GM19023 (cell line): ENCODE measurements at regions not wholly inside any gene's neighbourhood (a gene's known extent, or its start where the extent isn't known, plus 50 kb on each side); places are given as distances from the start of the nearest gene placed in this dataset.

Source experiments
- ATAC-seq: cut with Tn5 transposase; IDR thresholded peaks from one replicate; pipeline ENCODE4 v1.9.1; 2021; ENCODE audit warnings: mild to moderate bottlenecking, moderate library complexity; ENCODE audit not compliant: unreplicated experiment

DNA sequence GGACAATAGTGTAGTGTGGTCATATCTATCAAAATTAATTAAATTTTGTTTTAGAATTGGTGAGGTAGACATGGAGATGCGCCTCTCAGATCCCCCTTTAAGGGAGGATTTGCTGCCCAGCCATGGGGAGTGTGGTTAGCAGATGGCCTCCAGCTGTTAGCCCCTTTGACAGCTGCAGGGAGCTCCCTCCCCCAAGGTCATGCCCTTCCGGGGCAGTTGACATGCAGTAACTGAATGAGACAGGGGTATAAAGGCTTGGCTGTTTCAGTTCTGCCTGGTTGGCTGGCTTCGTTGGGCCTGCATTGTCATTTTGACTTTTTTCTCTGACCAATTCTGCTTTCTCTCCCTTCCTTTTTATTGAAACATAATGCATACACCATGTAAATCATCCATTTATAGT, 291.5 kb upstream of the SRRM4 start:
- peak; percentile 84 for ATAC-seq

- no peak for ATAC-seq
Measured at GRCh38 chr12:118690506-118690905, 290.8 kb upstream of the SRRM4 start.

- ATAC-seq, result no peak
Measured at GRCh38 chr12:118694128-118694775, 287.1 kb upstream of the SRRM4 start.

DNA sequence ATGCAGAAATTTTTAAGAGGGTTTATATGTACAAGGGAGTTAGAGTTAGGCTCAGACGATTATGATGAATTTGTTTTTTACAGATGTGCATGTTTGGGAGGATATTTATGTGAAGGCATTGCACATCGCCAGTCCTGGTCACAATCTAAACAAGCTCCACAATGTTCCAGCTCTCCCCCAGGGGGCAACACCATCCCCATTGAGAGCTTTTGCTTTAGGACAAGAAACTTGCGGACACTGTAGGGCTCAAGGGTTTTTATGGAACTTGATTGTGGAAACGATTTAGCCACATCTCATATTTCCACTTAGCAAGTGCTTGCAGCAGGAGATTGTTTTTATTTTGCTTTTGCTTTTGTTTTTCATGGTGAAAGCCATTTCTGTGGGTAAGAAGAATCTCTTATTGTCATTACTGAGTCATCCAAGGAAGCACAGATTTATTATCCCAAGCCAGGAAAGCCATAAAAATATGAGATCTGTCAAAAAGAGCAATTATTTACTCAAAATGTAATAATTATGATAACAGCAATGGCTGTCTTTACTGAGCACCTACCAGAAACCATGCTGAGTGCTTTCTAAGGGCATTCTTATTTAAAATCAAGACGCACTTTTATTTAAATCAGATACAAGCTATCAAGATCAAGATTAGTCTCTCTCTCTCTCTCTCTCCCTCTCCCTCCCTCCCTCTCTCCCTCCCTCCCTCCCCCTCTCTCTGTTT, 276.7 kb upstream of the SRRM4 start:
- ATAC-seq, result no peak

DNA sequence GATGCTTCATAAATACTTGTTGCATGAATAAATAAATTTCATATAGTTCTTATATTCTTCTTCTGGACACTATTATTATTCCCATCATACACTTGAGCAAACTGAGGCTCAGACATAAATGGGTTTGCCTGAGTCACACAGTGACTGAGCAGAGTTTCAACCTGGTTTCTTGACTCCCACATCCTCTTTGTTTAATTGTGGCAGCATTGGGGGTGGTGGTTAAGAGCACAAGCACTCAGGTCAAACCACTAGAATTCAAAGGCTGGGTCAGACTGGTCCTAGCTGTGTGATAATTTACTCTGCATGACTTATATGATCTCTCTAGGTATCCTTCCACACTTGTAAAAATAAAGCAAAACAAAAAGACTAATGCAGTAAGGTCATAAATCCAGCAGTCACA, 274.9 kb upstream of the SRRM4 start:
- no peak for ATAC-seq

- ATAC-seq, result no peak
Measured at GRCh38 chr12:118709946-118710345, 271.4 kb upstream of the SRRM4 start.

- no peak for ATAC-seq
Measured at GRCh38 chr12:118711185-118711584, 270.2 kb upstream of the SRRM4 start.

- ATAC-seq, result no peak
Measured at GRCh38 chr12:118714051-118714460, 267.3 kb upstream of the SRRM4 start.

DNA sequence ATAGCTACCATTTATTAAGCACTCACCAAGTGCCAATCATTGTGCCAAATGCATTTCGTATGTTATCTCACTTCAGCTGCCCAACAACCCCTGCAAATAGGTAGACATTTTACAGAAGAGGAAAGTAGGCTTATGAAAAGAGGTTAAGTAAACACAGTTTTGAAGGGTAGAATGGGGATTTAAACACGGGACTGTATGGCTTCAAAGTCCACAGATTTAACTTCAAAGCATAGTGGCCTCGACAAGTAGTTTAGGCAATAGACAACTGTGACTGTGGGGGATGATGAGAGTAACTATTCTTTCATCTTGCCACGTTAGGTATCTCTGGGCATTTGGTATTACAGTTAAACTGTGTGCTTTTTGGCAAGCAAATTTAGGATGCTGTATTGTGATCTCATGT, 266.8 kb upstream of the SRRM4 start:
- no peak for ATAC-seq

- ATAC-seq, result no peak
Measured at GRCh38 chr12:118715647-118716046, 265.7 kb upstream of the SRRM4 start.

GRCh38 chr12:118727196-118727978, 254.0 kb upstream of the SRRM4 start:
- no peak for ATAC-seq

- no peak for ATAC-seq
Measured at GRCh38 chr12:118727979-118728366, 253.4 kb upstream of the SRRM4 start.

- ATAC-seq, result no peak
Measured at GRCh38 chr12:118734266-118734665, 247.1 kb upstream of the SRRM4 start.

DNA sequence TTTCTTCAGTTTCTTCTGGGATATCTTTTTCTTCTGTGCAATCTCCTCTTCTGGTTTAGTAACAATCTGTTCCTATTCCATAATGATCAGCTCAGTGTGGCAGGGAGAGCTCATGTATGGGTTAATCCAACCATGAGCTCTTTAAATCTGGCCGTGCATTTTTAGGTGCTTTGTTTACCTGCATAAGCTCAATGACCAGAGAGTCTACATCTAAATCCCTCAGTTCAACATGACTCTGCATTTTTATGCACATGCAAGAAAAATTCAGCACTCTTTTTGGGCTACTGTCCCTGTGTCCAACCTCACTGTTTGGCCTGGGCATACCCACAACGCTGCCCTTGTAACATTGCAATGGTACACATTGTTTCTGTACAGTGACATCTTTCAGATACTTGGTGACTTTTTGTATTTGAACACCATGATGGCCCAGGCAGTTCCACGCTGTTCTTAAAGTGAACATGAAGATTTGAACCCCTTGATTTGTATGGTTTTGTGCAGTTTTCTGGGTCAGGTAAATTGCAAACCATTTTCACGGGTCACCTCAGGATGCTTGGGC, 243.3 kb upstream of the SRRM4 start:
- no peak for ATAC-seq

GRCh38 chr12:118741194-118741593, 240.1 kb upstream of the SRRM4 start:
- no peak for ATAC-seq

DNA sequence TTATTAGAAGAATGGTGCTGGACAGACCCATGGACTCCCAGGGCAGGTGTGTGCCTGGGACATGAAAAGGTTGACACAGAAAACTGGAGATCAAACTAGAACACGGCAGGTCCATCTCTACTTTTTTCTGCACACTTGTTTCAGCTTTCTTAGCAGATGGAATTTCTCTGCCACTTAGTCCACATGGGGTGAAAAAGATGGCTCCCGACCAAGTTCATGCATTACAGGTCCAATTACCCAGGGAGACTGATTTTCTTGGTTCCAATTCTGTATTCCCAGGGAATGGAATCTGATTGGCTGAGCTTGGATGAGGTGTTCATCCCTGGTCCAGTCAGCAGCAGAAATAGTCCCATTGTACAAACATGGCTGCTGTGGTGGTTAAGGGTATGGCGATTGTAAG, 238.9 kb upstream of the SRRM4 start:
- no peak for ATAC-seq

- no peak for ATAC-seq
Measured at GRCh38 chr12:118743896-118744700, 237.2 kb upstream of the SRRM4 start.

GRCh38 chr12:118746176-118746575, 235.2 kb upstream of the SRRM4 start:
- ATAC-seq, result no peak

DNA sequence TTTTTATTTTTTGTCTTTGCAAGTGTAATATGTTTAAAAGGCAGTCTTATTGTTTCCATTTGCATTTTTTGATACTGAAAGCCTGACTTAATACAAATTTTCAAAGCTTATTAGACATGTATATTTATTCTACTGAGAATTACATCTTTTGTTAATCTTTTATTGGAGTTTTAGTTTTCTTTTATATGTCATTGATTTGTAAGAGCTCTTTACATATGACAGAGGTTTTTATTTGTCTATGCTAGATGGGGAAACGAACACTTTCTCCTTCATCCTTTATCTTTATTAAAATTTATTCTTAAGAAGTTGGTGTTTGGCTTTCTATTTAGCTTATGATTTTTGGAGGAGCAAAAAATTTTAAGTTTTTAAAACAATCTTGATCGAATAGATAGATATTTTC, 234.4 kb upstream of the SRRM4 start:
- no peak for ATAC-seq

GRCh38 chr12:118747771-118748170, 233.6 kb upstream of the SRRM4 start:
- no peak for ATAC-seq
